ENCODE measurements at regions not wholly inside any gene's neighbourhood (a gene's known extent, or its start where the extent isn't known, plus 50 kb on each side); places are given as distances from the start of the nearest gene placed in this dataset.

DNA sequence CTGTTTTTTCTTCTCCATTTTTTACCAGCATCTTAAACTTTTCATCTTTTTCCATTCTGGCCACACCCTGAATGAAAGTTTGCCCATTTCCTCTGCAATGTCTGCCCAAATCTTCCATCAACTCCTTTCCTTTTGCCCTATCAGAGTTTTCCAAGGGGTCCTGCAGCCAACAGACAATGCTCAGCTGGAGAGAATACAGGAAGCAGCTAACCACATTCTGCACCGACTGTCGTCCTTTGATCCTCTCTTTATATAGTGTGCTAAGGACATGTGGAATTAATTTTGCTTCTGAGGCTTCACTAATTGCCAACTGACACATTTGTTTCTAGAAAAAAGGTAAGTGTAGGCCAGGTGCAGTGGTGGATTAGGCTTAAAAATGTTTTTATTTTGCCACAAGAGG is 50.5 kb upstream of the DLX2 start:
- DNase-seq: no peak

DNA sequence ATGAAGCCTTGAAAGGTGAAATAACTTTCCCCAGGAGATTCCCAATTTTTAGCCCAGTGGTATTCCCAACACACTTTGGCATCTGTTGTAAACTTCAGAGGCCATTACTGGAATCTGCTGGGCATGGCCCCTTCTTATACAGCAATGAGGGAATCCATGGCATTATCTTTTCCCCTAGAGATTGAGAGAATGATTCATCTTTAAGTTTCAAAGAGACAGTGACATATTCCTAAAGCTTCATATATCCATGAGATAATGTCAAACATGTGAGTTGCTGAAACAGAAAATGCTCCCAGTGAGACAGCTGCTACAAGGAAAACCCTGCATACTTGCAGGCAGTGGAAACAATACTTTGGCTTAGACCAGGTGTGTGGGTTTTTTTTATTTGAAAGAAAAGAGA is 51.1 kb upstream of the DLX2 start:
- DNase-seq: no peak

DNA sequence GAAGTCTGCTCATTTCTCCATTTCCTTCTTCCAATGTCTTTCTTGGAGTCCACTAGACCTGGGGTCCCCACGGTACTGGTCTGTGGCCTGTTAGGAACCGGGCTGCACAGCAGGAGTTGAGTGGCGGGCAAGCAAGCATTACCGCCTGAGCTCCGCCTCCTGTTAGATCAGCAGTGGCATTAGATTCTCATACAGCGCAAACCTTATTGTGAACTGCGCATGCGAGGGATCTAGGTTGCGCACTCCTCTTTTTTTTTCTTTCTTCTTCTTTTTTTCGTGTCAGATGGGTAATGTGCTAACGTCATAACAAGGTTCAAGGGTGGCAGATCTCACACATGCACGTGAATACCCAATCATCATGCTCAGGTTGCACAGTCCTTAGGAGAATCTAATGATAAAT is 53.1 kb upstream of the DLX2 start:
- DNase-seq: no peak

DNA sequence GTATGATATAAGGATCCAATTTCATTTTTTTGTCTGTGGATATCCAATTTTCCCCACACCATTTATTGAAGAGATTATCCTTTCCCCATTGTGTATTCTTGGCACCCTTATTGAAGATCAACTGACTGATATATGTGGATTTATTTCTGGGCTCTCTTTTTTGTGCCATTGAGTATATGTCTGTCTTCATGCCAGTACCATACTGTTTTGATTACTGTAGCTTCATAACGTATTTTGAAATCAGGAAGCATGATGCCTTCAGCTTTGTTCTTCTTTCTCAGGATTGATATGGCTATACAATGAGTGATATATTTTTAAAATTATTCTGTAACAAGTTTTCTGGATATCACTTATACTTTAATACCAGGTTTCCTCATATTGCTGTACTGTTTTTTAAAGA is 58.1 kb upstream of the DLX2 start:
- DNase-seq: no peak

DNA sequence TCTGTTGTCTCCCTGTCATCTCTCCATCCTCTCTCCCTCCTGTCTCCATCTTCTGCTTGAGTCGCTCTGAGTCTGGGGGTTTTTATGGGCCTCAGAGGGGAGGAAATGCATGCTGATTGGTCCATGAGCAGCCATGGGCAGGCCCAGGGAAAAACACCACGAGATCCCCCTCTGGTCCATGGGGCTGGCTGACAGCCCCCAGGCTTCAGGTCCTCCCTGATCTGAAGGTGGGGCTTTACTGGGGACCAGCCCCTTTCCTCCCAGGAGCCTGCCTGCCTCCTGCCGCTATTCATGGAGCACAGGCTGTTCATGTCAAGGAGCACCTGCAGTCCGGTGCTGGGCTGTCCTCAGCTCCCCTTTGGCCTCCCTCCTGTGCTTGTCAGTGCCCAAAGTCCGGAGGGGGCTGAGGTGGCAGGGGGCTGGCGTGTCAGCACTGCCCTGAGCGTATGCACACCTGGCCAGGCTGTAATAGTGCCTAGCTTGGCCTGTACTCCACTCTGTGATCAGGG is 59.6 kb upstream of the DLX2 start:
- no peak for DNase-seq

DNA sequence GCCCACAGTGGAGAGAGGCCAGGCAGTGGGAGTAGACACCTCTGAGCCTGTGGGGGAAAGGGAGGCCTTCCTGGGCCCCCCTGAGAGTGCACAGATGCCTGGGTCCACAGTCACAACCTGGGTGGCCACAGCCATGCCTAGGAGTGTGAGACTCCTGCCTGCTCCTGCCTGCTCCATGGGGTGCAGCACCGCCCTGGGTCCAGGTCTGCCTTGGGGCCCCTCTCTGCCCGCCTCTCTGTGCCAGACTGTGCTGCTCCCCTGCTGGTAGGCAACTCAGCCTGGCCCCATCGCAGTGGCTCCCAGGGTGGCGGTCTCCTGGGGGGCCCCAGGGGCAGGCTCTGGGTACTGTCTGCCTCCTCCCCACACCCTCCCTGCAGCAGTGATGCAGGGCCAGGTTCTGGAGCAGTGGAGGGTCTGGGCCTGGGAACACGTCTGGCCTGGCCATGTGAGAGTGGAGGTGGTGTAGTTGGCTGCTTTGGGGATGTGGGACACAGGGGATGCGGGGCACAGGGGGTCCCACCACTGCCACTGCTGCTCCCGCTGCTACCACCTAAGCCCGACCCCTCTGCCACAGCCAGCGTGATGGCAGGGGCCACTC is 60.1 kb upstream of the DLX2 start:
- DNase-seq: no peak

DNA sequence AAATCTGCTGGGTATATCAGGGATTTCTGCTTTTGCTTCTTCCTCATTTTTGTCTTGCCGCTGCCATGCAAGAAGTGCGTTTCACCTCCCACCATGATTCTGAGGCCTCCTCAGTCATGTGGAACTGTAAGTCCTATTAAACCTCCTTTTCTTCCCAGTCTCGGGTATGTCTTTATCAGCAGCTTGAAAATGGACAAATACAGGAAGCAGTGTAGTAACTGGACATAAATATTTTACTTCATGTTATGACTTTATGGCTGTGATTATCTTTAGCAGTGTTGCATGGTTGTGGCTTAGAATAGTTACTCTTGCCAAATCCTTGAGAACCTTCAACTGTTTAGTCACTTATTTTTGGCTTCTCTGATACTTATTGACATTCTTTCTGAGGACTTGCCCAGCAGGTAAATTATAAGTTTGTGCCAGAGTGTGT is 66.2 kb upstream of the DLX2 start:
- no peak for DNase-seq

DNA sequence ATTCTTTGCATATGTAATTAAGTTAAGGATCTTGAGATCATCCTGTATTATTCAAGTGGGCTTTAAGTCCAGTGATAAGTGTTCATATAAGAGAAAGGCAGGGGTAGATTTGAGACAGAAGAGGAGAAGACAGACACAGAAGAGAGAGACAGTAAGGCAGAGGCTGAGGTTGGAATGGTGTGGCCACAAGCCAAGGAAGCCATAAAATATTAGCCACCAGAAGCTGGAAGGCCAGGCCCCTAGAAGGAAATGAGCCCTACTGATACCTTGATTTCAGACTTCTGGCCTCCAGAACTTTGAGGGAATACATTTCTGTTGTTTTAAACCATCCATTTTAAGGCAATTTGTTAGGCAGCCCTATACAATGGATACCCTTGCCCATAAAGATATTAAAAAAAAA is 66.9 kb upstream of the DLX2 start:
- no peak for DNase-seq

DNA sequence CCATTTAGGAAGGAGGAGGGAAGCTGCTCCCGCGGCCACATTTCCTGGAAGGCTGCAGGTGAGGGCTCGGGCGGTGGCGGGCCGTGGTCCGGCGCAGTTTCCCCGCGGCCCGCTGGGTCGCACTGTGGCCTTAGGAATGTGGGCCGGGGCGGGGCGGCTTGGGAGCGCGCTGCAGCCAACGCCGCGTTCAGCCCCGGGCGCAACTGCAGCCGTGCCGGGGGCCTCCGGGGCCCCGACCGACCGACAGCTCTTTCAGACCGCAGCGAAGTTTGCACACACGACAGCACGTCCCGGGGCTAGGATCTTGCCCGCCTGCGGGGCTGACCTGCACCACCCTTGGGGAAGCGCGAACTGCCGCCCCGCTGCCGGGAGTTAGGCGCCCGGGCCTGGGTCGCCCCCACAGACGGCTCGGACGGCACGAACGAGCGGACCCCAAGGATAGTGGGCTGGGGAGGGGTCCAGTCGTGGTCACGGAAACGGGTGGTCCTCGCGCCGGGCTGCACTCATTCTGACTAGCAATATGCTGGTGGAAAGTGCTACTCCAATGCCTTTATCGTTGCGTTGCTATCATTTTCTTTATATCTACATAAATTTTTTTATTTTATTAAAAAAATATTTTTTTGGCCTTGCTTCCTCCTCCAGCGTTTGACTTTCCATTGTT is 69.9 kb upstream of the DLX2 start:
- no peak for DNase-seq

DNA sequence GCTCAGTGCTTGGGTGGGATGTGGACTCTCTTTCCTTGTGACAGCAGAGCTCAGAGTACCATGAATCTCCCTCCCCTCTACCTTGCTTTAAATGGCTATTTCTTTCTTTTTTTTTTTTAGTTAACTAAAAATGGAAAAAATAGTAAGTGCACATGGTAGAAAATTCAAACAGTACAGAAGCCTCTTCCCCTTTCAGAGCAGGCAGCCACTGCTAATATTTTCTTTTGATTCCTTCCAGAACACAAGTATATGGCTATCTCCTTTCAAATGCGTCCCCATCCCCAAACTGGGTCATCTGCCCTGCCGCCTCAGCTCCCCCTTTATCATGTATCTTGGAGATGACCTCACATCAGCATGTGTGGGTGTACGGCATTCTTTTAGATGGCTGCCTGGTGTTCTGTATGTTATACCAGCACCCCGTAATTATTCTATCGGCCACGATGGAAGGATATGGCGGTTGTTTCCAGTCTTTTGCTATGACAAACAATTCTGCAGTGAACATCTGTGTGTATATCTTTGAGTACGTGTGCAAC is 70.5 kb upstream of the DLX2 start:
- DNase-seq: no peak

DNA sequence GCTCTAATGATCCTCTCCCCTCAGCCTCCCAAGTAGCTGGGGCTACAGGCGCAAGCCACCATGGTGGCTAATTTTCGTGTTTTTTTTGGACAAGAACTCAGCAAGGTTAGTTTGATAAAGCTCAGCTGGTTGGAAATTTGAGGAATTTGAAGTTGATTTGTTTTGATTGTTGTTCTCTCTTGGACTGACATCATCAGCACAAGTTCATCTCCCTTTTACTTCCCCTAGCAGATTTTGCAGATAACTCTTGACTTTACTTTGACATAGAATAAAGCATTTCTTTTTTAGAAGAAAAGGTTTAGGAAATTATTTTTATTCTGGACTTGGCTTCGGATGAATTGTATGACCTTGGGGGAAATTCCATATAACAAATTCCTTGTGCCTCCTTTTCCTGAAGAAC is 74.9 kb upstream of the DLX2 start:
- no peak for DNase-seq

DNA sequence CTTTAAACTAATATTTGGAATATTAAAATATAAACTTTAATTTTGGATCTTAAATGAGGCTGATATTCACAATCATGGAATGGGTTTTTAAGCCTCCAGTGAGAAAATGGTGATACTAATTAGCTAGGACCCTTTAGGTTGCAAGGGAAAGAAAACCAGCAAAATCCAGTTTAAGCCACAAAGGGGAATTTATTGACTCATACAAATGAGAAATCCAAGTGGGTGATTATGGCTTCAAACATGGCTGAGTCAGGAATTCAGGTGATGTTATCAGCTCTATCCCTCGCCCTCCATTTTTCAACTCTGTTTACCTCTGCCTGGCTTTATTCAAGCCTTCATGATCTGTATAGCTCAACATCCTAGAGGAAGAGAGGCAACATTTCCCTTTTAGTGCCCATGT is 75.3 kb upstream of the DLX2 start:
- no peak for DNase-seq

DNA sequence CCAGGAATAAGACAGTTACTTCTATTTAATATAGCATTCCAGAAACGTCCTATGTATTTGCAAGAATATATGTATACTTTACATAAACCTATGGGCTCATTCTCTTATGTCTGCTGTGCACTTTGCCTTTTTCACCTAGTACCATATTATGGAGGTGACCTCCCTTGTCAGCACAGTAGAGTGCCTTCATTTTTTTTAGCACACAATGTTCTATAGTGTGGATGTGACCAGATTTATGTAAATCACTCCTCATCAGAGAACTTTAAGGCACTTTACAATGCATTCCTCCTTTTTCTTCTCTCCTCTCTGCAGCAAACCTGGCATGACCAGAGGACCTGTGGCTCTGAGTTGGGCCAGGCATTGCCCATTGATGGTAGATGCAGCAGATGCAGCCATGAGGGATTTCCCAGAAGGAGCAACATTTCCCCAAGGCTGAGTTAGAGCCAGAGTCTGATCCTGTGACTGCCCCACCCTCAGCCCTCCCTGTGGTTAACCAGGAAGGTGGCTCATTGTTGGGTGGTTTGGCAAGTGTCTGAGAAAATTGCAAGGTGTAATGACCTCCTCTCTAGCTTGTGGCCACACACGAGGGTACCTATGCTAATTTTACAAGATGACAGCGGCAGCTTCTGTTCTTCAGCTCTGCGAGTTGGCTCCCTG is 76.5 kb upstream of the DLX2 start:
- no peak for DNase-seq

DNA sequence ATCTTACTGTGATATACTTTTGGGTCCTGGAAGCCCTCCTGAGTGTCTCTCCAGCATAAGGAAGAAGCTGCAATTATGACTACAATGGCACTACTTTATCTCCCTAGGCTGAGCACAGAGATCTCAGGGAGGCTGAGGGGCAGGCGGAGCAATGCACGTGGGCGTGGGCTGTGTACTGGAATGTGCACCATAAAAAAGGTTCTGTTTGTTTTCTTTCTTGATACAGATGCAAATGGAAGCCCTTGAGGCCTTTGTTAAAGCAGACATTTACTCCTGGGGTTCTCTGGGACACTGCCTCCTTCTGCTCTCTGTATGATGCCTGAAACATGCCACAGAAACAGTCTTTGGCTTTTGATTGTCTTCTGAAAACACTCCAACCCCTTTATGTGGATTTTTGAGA is 79.1 kb upstream of the DLX2 start:
- DNase-seq: no peak

DNA sequence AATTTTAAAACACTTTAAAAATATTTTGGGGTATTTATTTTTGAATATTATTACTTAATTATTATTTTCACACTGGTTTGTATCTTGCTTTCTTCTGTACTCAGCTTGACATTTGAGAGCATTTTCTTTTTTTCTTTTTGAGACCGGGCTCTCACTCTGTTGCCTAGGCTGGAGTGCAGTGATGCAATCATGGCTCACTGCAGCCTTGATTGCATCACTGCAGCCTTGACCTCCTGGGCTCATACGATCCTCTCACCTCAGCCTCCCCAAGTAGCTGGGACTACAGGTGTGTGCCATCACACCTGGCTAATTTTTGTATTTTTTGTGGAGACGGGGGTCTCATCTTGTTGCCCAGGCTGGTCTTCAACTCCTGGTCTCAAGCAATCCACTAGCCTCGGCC is 79.9 kb upstream of the DLX2 start:
- no peak for DNase-seq

DNA sequence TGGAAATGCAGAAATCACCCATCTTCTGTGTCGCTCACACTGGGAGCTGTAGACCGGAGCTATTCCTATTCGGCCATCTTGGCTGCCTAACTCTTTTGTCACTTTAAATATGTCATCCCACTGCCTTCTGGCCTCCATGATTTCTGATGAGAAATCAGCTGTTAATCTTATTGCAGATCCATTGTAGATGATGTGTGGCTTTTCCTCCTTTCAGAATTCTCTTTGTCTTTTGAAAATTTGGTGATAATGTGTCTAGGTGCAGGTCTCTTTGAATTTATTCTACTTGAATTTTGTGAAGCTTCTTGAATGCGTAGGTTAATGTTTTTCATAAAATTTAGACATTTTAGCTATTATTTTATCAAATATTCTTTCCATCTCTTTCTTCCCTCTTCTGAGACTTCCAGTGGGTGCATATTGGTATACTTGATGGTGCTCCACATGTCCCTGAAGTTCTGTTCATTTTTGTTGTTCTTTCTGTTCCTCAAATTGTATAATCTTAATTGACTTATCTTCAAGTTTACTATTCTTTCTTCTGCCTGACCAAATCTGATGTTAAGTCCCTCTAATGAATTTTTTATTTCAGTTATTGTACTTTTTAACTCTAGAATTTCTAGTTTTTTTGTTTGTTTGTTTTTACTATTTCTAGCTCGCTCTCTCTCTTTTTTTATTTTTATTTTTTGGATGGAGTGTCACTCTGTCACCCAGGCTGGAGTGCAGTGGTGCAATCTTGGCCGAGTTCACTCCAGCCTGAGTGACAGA is 90.8 kb upstream of the DLX2 start:
- no peak for DNase-seq

DNA sequence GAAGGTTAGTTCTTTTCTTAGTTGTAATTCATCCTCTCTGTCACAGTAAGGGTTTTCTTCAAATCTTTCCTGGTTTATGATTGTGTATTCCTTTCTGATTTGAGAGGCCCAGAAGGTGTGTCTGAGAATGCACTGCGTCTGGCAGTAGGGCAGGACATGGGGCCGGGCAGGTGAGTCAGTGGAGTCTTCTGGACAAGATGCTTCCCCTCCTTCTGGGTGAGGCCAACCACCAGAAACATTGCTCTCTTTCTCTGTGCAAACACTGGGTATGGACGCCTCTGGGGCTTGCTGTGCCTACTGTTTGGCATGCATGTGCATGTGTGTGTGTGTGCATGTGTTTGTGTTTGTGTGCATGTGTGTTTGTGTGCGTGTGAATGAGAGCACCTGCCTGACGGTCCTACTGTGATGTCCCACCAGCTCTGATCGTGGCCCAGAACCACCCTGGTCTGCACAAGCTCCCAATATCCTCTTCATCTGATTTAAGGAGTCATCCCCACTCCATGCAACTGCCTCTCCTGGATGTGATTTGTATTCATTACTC is 93.2 kb upstream of the DLX2 start:
- no peak for DNase-seq

DNA sequence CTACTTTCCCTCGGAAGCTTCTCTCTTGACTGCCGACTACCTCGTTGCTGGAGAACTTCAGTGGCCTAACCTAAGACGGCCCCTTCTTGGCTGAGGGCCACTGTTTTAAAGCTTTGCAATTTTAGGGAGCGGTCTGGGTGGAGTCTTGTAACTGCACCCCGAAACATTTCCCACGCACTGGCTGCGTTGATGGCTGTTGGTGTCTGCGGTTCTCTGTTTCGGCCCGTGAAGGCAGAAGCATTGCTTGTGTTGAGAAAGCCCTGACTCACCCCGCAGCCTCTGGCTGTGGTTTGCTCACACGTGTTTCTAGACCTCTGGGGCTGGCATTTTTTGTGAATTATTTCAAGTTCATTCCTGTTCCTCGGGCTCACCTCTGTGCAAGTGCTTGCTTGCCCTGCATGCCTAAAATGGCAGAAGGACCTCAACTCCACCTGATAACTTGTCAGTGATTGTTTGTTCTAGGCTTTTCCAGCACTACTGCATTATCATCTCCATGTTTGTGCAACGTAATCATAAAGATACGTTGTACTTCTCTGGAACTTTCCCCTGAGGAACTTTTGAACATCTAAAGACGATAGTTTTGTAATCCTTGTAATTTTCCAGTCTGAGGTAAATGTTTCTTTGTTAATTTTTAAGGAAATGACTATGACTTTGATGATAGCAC is 94.2 kb upstream of the DLX2 start:
- DNase-seq: no peak

DNA sequence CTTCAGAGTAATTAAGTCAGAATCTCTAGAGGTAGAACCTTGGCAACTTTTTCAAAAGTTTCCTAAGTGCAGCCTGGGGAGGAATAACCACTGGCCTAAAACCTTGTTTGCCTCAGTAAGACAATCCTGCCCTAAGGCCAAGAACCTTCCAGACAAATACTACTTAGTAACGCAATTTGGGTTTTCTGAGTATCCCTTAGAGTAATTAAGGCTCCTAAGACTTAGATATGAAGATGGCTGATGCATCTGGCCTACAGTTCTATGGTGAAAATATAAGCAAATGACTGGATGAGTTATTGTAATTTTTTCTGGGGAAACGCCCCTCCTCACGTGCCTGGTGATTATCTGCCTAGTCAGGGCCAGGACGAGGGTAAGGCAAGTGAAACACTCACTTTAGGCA is 95.7 kb upstream of the DLX2 start:
- no peak for DNase-seq

DNA sequence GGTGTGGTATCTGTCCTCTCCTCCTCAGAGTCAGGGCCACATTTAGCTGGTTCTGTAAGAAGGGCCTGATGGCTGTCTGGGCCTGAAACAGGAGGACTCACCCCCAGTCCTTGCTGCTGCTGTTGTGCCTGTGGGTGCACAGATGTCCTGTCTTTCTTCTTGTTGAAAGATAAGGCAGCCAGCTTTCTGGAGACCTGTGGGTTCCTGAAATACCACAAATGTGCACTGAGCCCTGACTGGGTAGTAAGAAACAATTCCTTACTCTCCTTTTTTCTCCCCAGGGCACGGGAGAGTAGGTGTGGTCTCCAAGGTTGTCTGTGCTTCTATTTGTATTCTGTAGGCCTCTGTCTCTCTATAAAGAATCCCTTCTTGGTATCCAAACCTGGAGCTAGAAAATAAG is 96.2 kb upstream of the DLX2 start:
- no peak for DNase-seq

DNA sequence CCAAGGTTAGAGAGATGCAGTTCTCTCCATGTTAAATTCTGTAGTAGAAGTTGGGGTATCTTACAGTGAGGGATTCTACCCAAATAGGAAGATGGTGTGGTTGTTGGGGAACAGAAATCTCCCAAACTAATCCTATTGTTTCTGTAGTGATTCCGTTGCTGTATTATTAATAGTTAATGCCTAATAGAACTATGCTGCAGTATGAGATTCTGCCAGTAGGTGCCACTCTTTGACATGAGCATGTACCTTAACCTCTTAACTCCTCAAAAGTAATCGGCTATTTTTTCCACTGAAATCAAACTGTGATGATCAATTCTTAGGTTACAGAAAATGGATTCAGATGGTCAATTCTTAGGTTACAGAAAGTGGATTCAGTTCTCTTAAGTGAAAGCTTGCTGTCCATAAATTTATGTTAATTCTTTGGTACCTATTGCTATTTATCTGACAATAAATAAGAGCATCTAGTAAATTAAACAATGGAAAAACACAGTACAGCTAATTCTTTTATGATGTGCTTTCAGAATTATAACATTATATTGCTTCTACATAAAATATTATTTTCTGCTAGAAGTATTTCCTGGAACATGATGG is 97.9 kb upstream of the DLX2 start:
- DNase-seq: no peak

DNA sequence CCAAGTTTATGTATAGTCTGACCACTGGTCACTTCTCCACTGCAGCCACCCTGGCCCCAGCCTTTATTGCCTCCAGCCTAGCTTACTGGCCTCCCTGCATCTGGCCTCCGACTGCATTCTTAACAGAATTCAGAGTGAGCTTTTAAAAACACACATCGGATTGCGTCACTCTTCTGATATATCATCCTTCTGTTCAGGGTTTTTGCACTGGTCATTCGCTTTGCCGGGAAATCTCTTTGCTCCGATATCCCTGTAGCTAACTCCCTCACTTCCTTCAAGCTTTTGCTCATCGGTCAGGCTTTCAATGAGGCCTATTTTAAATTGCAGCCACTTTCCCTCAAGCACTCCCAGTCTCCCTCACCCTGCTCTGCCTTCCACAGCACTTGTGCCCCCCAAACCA is 101.6 kb upstream of the DLX2 start:
- no peak for DNase-seq
